Activated T-helper 17 cell treated with anti-CD3 and anti-CD28 coated beads, Interleukin-2, amount 50 U/mL, for 72 hours (primary cell): ENCODE measurements at regions not wholly inside any gene's neighbourhood (a gene's known extent, or its start where the extent isn't known, plus 50 kb on each side); places are given as distances from the start of the nearest gene placed in this dataset.
"Not testable (repeated sequence)": the region's sequence is repeated elsewhere in the genome, so short reads cannot be mapped to it uniquely, and the experiment has no call there.

Experiments
- ATAC-seq: fragments of 150-1000 bp; cut with Tn5 transposase; replicated peaks from 2 replicates; pipeline ENCODE4 v1.10.0; 2021; ENCODE audit warnings: mild to moderate bottlenecking, moderate library complexity
- H3K27ac Mint-ChIP-seq: one replicate; pipeline ENCODE4 v1.8.0; 2022; ENCODE audit warnings: mixed read lengths
- H3K27me3 Mint-ChIP-seq: one replicate; pipeline ENCODE4 v1.8.0; 2022; ENCODE audit warnings: mixed read lengths
- H3K36me3 Mint-ChIP-seq: one replicate; pipeline ENCODE4 v1.8.0; 2022; ENCODE audit warnings: low read depth, mild to moderate bottlenecking, mixed read lengths
- H3K4me1 Mint-ChIP-seq: one replicate; pipeline ENCODE4 v1.8.0; 2022; ENCODE audit warnings: mixed read lengths
- H3K4me3 Mint-ChIP-seq: one replicate; pipeline ENCODE4 v1.8.0; 2022; ENCODE audit warnings: mild to moderate bottlenecking, mixed read lengths
- H3K9me3 Mint-ChIP-seq: one replicate; pipeline ENCODE4 v1.8.0; 2022; ENCODE audit warnings: mixed read lengths

DNA sequence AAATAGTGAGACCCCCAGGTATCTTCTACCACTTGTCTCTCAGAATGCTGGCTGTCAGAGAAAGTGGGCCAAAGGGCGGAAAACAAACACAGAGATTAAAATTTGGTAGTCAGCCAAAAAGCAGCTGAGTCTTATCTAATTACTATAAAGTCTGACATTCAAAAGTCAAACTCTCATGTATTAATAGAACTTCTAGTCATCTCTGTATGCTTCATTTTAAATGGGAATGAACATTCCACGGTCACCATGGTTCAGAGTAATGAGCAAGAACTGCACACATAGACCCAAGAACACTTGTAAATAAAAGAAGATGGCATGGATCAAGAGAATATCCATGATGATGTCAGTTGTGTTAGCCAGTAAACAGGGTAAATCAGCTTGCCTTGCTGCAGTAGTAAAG is 1267.0 kb upstream of the CHAC2 start:
- no peaks in the 10 kb centered on the region for H3K27me3 Mint-ChIP-seq
- H3K4me1 Mint-ChIP-seq: no peaks in the 10 kb centered on the region
- H3K27ac Mint-ChIP-seq: no peak overlapping the region
- ATAC-seq: no peak
- H3K4me3 Mint-ChIP-seq: no peak overlapping the region
- H3K9me3 Mint-ChIP-seq: peaks cover 3% of the 10 kb centered on the region
- H3K36me3 Mint-ChIP-seq: no peaks in the 10 kb centered on the region

DNA sequence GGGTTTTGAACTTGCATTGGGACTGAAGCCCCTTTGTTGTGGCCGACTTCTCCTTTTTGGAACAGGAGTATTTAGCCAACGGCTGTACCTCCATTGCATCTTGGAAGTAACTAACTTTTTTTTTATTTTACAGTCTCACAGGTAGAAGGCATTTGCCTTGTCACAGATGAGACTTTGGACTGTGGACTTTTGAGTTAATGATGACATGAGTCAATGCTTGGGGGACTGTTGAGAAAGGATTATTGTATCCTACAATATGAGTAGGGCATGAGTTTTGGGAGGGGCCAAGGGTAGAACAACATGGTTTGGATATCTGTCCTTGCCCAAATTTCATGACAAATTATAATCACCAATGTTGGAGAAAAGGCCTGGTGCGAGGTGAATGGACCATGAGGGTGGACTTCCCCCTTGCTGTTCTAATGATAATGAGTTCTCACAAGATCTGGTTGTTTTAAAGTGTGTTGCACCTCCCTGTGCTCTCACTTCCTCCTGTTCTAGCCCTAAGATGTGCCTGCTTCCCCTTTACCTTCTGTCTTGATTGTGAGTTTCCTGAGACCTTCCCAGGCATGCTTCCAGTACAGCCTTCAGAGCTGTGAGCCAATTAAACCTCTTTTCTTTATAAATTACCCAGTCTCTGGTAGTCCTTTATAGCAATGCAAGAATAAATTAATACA is 1269.4 kb upstream of the CHAC2 start:
- H3K36me3 Mint-ChIP-seq: no peaks in the 10 kb centered on the region
- ATAC-seq: no peak
- H3K9me3 Mint-ChIP-seq: peaks cover 3% of the 10 kb centered on the region
- H3K27me3 Mint-ChIP-seq: no peaks in the 10 kb centered on the region
- no peaks in the 10 kb centered on the region for H3K4me1 Mint-ChIP-seq
- no peak overlapping the region for H3K4me3 Mint-ChIP-seq
- H3K27ac Mint-ChIP-seq: no peak overlapping the region

DNA sequence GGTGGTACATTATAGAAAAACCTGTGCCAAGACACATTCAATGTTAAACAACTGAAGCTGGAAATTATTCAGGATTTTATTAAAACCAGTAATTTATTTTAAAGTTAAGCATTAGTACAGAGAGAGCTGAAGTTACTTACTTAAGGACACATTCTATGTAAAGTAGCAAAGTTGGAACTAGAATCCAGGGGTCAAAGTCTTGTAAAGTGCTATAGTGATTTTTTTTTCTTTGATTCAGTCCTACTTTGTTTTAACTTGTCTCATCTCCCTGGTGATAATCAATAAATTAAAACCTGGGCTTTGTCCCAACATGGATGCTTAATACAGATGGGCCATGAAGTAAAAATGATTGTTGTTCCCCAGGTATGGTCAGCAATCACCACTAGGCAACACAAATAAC is 1271.8 kb upstream of the CHAC2 start:
- H3K4me1 Mint-ChIP-seq: no peaks in the 10 kb centered on the region
- H3K27me3 Mint-ChIP-seq: no peaks in the 10 kb centered on the region

GRCh38 chr2:52477166-52477565 is 1290.4 kb upstream of the CHAC2 start:
- Mint-ChIP-seq H3K36me3 (no peaks in the 10 kb centered on the region), H3K27me3 (no peaks in the 10 kb centered on the region), H3K4me1 (no peaks in the 10 kb centered on the region), H3K4me3 (no peak overlapping the region), H3K9me3 (no peaks in the 10 kb centered on the region), H3K27ac (no peak overlapping the region)
- no peak for ATAC-seq

More for the DNA sequence above, 1271.8 kb upstream of the CHAC2 start:
- no peak for ATAC-seq
- Mint-ChIP-seq H3K27ac (no peak overlapping the region), H3K9me3 (peaks cover 11% of the 10 kb centered on the region), H3K36me3 (no peaks in the 10 kb centered on the region), H3K4me3 (no peak overlapping the region)

DNA sequence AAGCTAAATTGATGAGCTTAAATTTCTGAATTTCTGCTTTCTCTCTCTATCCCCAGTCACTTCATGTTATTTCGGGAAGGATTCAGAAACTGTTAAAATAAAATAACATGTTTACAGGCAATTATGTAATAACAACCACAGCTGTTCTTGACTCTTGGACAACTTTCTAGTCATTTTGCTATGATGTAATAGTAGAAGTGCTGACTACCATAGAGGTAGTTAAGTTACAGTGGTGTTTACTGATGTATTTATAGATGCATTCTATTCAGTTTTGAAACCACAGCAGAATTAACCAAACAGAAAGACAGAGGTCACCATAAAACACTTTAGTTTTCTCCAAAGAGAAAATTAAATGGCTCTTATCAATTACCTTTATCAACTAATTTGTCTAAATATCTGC is 1292.0 kb upstream of the CHAC2 start:
- Mint-ChIP-seq H3K4me3 (no peak overlapping the region), H3K9me3 (no peaks in the 10 kb centered on the region), H3K4me1 (no peaks in the 10 kb centered on the region), H3K27ac (no peak overlapping the region), H3K36me3 (no peaks in the 10 kb centered on the region), H3K27me3 (no peaks in the 10 kb centered on the region)
- ATAC-seq: no peak

DNA sequence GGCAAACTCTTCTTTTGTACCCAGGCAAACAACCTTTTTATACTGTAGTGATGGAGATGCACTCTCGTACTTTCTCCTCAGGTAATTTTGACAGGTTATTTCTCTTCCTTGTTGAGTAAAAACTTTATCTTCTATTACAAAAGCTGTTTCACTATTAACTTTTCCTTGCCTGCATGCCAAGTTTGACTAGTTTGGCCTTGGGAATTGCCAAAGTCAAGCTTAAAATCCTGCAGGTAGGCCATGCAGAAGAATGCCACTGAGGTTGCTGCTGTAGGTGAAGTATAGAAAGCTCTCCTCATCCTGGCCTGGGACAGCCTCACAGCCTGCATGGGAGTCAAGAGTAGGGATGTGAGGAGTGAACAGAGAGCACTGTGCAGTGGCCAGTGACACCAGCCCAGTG is 1293.5 kb upstream of the CHAC2 start:
- Mint-ChIP-seq H3K4me1 (no peaks in the 10 kb centered on the region), H3K27me3 (no peaks in the 10 kb centered on the region), H3K36me3 (no peaks in the 10 kb centered on the region), H3K9me3 (no peaks in the 10 kb centered on the region), H3K4me3 (no peak overlapping the region), H3K27ac (no peak overlapping the region)
- ATAC-seq: no peak

- ATAC-seq: no peak
- Mint-ChIP-seq H3K36me3 (no peaks in the 10 kb centered on the region), H3K27me3 (no peaks in the 10 kb centered on the region)
Measured at GRCh38 chr2:52473526-52473925, 1294.1 kb upstream of the CHAC2 start.

GRCh38 chr2:52470457-52470856 is 1297.1 kb upstream of the CHAC2 start:
- not testable (repeated sequence) for H3K4me3 Mint-ChIP-seq, H3K36me3 Mint-ChIP-seq, H3K27ac Mint-ChIP-seq, ATAC-seq, H3K4me1 Mint-ChIP-seq, H3K9me3 Mint-ChIP-seq, H3K27me3 Mint-ChIP-seq

More at GRCh38 chr2:52473526-52473925, 1294.1 kb upstream of the CHAC2 start:
- Mint-ChIP-seq H3K27ac (no peak overlapping the region), H3K4me3 (no peak overlapping the region), H3K9me3 (no peaks in the 10 kb centered on the region), H3K4me1 (no peaks in the 10 kb centered on the region)

DNA sequence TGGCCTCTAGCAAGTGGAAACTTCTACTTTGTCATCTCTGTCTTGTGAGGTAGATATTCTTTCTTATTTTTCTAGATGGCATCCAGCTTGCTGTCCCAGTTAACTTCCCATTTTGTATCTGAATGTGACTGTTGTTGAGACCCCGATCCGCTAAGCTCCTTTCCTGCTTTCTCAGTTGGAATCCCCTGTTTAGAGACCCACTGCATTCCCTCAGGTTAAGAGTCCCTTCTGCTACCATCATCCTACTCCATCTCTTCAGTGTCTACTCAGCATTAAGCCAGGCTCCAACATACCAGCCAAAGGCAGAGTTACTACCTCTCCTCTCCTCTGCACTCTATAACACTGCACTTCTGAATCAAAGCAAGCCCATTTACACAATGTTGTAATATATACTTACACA is 1300.4 kb upstream of the CHAC2 start:
- no peak for ATAC-seq
- Mint-ChIP-seq H3K4me3 (no peak overlapping the region), H3K9me3 (no peaks in the 10 kb centered on the region), H3K27me3 (no peaks in the 10 kb centered on the region), H3K4me1 (no peaks in the 10 kb centered on the region), H3K36me3 (no peaks in the 10 kb centered on the region), H3K27ac (no peak overlapping the region)

DNA sequence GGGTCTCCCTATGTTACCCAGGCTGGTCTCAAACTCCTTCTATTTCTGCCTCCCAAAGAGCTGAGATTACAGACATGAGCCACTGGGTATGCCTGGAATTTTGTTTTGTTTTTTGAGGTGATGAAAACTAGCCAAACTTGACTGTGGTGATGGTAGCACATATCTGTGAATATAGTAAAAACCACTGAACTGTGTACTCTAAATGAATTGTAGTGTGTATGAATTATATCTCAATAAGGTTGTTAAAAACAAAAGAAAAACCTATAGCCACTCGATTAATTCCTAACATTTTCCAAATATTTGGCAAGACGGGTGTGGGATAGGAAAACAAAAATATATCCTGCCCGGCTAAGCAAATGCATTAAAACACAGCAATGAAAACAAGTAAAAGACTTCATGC is 1302.3 kb upstream of the CHAC2 start:
- ATAC-seq: no peak
- no peaks in the 10 kb centered on the region for H3K9me3 Mint-ChIP-seq

GRCh38 chr2:52463457-52463856 is 1304.1 kb upstream of the CHAC2 start:
- Mint-ChIP-seq H3K4me1 (no peaks in the 10 kb centered on the region), H3K4me3 (no peak overlapping the region), H3K36me3 (no peaks in the 10 kb centered on the region), H3K27ac (no peak overlapping the region), H3K27me3 (no peaks in the 10 kb centered on the region), H3K9me3 (no peaks in the 10 kb centered on the region)
- ATAC-seq: no peak

More for the DNA sequence above, 1302.3 kb upstream of the CHAC2 start:
- no peaks in the 10 kb centered on the region for H3K4me1 Mint-ChIP-seq
- H3K36me3 Mint-ChIP-seq: no peaks in the 10 kb centered on the region
- H3K4me3 Mint-ChIP-seq: no peak overlapping the region
- no peaks in the 10 kb centered on the region for H3K27me3 Mint-ChIP-seq
- no peak overlapping the region for H3K27ac Mint-ChIP-seq

- ATAC-seq: no peak
- no peak overlapping the region for H3K4me3 Mint-ChIP-seq
- H3K4me1 Mint-ChIP-seq: no peaks in the 10 kb centered on the region
- H3K27ac Mint-ChIP-seq: no peak overlapping the region
- no peaks in the 10 kb centered on the region for H3K36me3 Mint-ChIP-seq
- H3K27me3 Mint-ChIP-seq: no peaks in the 10 kb centered on the region
- H3K9me3 Mint-ChIP-seq: no peaks in the 10 kb centered on the region
Measured at GRCh38 chr2:52456561-52457377, 1310.8 kb upstream of the CHAC2 start.

GRCh38 chr2:52454962-52455361 is 1312.6 kb upstream of the CHAC2 start:
- H3K27ac Mint-ChIP-seq: no peak overlapping the region
- no peaks in the 10 kb centered on the region for H3K4me1 Mint-ChIP-seq
- no peak for ATAC-seq
- H3K27me3 Mint-ChIP-seq: no peaks in the 10 kb centered on the region
- no peaks in the 10 kb centered on the region for H3K36me3 Mint-ChIP-seq
- H3K4me3 Mint-ChIP-seq: no peak overlapping the region
- H3K9me3 Mint-ChIP-seq: no peaks in the 10 kb centered on the region

DNA sequence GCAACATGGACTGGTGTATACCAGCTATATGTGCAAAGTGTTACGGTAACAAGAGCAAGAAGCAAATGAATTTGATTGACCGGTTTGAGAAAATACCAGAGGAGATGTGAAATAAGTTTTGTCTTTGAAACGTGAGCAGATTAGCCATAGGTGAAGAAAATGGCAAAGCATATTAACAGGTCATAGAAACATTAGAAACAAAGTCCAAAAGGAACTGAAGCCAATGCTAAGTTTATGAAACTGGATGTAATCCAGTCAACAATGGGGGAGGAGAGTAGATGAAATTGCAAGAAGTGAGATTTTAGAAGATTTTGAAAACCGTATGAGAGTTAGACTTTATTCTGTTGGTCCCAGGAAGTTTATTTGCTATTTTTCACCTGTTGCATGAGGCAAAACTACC is 1315.4 kb upstream of the CHAC2 start:
- ATAC-seq: no peak
- Mint-ChIP-seq H3K36me3 (no peaks in the 10 kb centered on the region), H3K9me3 (no peaks in the 10 kb centered on the region), H3K27ac (no peak overlapping the region), H3K27me3 (no peaks in the 10 kb centered on the region), H3K4me3 (no peak overlapping the region), H3K4me1 (no peaks in the 10 kb centered on the region)

GRCh38 chr2:52445686-52446085 is 1321.9 kb upstream of the CHAC2 start:
- H3K36me3 Mint-ChIP-seq: no peaks in the 10 kb centered on the region
- no peak for ATAC-seq
- no peak overlapping the region for H3K4me3 Mint-ChIP-seq

More at GRCh38 chr2:52445686-52446085, 1321.9 kb upstream of the CHAC2 start:
- no peak overlapping the region for H3K27ac Mint-ChIP-seq
- H3K27me3 Mint-ChIP-seq: no peaks in the 10 kb centered on the region
- H3K4me1 Mint-ChIP-seq: no peaks in the 10 kb centered on the region
- no peaks in the 10 kb centered on the region for H3K9me3 Mint-ChIP-seq
